ENCODE measurements at regions not wholly inside any gene's neighbourhood (a gene's known extent, or its start where the extent isn't known, plus 50 kb on each side); places are given as distances from the start of the nearest gene placed in this dataset.

DNA sequence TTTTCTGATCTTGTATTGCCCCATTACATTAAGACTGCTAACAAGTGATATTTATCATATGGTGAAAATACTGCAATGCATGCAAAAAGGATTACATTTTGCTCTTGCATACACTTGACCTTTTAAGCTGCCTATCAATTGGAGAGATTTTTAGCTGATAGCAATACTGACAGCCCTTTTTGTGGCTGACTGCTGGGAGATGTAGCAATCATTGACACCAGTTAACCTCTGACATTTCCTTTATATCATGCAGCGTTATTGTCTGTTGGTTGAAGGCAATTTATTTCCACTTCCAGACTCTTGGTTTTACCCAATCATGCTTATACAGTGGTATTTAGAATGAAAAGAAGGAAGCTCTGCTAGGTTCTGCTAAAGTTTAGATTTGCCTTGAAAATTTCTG lies 364.0 kb downstream of the LMO7 start:
- TF ChIP-seq, protein P1, sequence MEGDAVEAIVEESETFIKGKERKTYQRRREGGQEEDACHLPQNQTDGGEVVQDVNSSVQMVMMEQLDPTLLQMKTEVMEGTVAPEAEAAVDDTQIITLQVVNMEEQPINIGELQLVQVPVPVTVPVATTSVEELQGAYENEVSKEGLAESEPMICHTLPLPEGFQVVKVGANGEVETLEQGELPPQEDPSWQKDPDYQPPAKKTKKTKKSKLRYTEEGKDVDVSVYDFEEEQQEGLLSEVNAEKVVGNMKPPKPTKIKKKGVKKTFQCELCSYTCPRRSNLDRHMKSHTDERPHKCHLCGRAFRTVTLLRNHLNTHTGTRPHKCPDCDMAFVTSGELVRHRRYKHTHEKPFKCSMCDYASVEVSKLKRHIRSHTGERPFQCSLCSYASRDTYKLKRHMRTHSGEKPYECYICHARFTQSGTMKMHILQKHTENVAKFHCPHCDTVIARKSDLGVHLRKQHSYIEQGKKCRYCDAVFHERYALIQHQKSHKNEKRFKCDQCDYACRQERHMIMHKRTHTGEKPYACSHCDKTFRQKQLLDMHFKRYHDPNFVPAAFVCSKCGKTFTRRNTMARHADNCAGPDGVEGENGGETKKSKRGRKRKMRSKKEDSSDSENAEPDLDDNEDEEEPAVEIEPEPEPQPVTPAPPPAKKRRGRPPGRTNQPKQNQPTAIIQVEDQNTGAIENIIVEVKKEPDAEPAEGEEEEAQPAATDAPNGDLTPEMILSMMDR (IDR thresholded peaks at IDR 0.05), result no peak
- no peak for TF ChIP-seq POLR2AphosphoS5 (IDR thresholded peaks at IDR 0.05; ENCODE audit: insufficient read depth in 1 of 2, low read depth in 1 of 2)
- TF ChIP-seq POLR2A (IDR thresholded peaks at IDR 0.05), result no peak
